Neural crest cell (in vitro differentiated cells): ENCODE measurements at regions not wholly inside any gene's neighbourhood (a gene's known extent, or its start where the extent isn't known, plus 50 kb on each side); places are given as distances from the start of the nearest gene placed in this dataset.

Experiments
- DNase-seq: peaks from one replicate; pipeline ENCODE4 v3.0.0; 2021; ENCODE audit warnings: low read depth, mixed read lengths, low spot score
- H3K27ac Mint-ChIP-seq: one replicate; pipeline ENCODE4 v1.8.0; 2021; ENCODE audit warnings: mild to moderate bottlenecking, mixed read lengths; ENCODE audit not compliant: unreplicated experiment
- H3K27me3 Mint-ChIP-seq: 2 replicates; pipeline ENCODE4 v1.8.0; 2021; ENCODE audit warnings: low read depth, mild to moderate bottlenecking, mixed read lengths
- H3K36me3 Mint-ChIP-seq: 2 replicates; pipeline ENCODE4 v1.8.0; 2021; ENCODE audit warnings: low read depth, mild to moderate bottlenecking, mixed read lengths
- H3K4me1 Mint-ChIP-seq: 2 replicates; pipeline ENCODE4 v1.8.0; 2021; ENCODE audit warnings: mixed read lengths
- H3K4me3 Mint-ChIP-seq: one replicate; pipeline ENCODE4 v1.8.0; 2021; ENCODE audit warnings: mild to moderate bottlenecking, mixed read lengths
- H3K9me3 Mint-ChIP-seq: 2 replicates; pipeline ENCODE4 v1.8.0; 2021; ENCODE audit warnings: mixed read lengths
- CTCF ChIP-seq: fragments of 200-600 bp; sonication (generic); conservative IDR thresholded peaks from 2 replicates; pipeline ENCODE4 v1.5.0; 2021; ENCODE audit warnings: antibody characterized with exemption, mild to moderate bottlenecking

- DNase-seq, result no peak
- Mint-ChIP-seq H3K36me3 (no peaks in the 10 kb centered on the region), H3K27ac (no peak overlapping the region), H3K4me1 (no peaks in the 10 kb centered on the region), H3K9me3 (no peaks in the 10 kb centered on the region), H3K27me3 (no peaks in the 10 kb centered on the region), H3K4me3 (no peak overlapping the region)
- no peak for TF ChIP-seq CTCF
Measured at GRCh38 chr4:187268940-187269339, 545.3 kb upstream of the FAT1 start.

- TF ChIP-seq CTCF, result no peak
- Mint-ChIP-seq H3K4me3 (no peak overlapping the region), H3K9me3 (no peaks in the 10 kb centered on the region), H3K27ac (no peak overlapping the region), H3K36me3 (no peaks in the 10 kb centered on the region), H3K27me3 (no peaks in the 10 kb centered on the region), H3K4me1 (no peaks in the 10 kb centered on the region)
- no peak for DNase-seq
Measured at GRCh38 chr4:187270154-187270553, 546.5 kb upstream of the FAT1 start.

- Mint-ChIP-seq H3K27me3 (no peaks in the 10 kb centered on the region), H3K27ac (no peak overlapping the region), H3K4me3 (no peak overlapping the region), H3K4me1 (no peaks in the 10 kb centered on the region), H3K36me3 (no peaks in the 10 kb centered on the region), H3K9me3 (no peaks in the 10 kb centered on the region)
- TF ChIP-seq CTCF, result no peak
- DNase-seq, result no peak
Measured at GRCh38 chr4:187271848-187272247, 548.2 kb upstream of the FAT1 start.

GRCh38 chr4:187274153-187274552 lies 550.5 kb upstream of the FAT1 start:
- DNase-seq, result no peak
- Mint-ChIP-seq H3K4me1 (no peaks in the 10 kb centered on the region), H3K4me3 (no peak overlapping the region), H3K36me3 (no peaks in the 10 kb centered on the region), H3K9me3 (no peaks in the 10 kb centered on the region), H3K27ac (no peak overlapping the region), H3K27me3 (no peaks in the 10 kb centered on the region)
- TF ChIP-seq CTCF, result no peak

GRCh38 chr4:187276736-187277408 lies 553.2 kb upstream of the FAT1 start:
- no peak for TF ChIP-seq CTCF
- Mint-ChIP-seq H3K36me3 (no peaks in the 10 kb centered on the region), H3K4me3 (no peak overlapping the region), H3K9me3 (no peaks in the 10 kb centered on the region), H3K27ac (no peak overlapping the region), H3K4me1 (no peaks in the 10 kb centered on the region), H3K27me3 (no peaks in the 10 kb centered on the region)
- no peak for DNase-seq
